CD14-positive monocyte (primary cell): ENCODE measurements at regions not wholly inside any gene's neighbourhood (a gene's known extent, or its start where the extent isn't known, plus 50 kb on each side); places are given as distances from the start of the nearest gene placed in this dataset.

Source experiments
- DNase-seq, 3 donors: peaks; one replicate each; pipeline ENCODE4 v3.0.0-alpha.2; 2011 to 2022
- H2AFZ ChIP-seq: 2 replicates; pipeline ENCODE4 v1.6.0; 2012; ENCODE audit warnings: mild to moderate bottlenecking, low read depth, low read length, inconsistent platforms; ENCODE audit not compliant: insufficient read depth, poor library complexity, severe bottlenecking
- H3K27ac ChIP-seq, 2 donors: 1 replicate in 1 of 2; 2 replicates in 1 of 2; pipeline ENCODE4 v1.5.1; 2012 to 2013; ENCODE audit warnings: low read length in 2 of 2, control low read depth in 1 of 2, inconsistent platforms in 1 of 2, low read depth in 1 of 2, mild to moderate bottlenecking in 1 of 2
- H3K27me3 ChIP-seq, 2 donors: one replicate each; pipeline versions ENCODE4 v1.6.0 to v1.6.1; 2011 to 2013; ENCODE audit warnings: low read length in 2 of 2; ENCODE audit not compliant: control insufficient read depth in 2 of 2, insufficient read depth in 2 of 2
- H3K36me3 ChIP-seq, 2 donors: replicated peaks in 1 of 2; 1 replicate in 1 of 2; 2 replicates in 1 of 2; pipeline versions ENCODE4 v1.5.1 to v1.6.1; 2012 to 2013; ENCODE audit warnings: low read length in 2 of 2, control low read depth in 1 of 2, inconsistent platforms in 1 of 2, mild to moderate bottlenecking in 1 of 2; ENCODE audit not compliant: insufficient read depth in 2 of 2, control insufficient read depth in 1 of 2
- H3K4me1 ChIP-seq, 2 donors: 1 replicate in 1 of 2; 2 replicates in 1 of 2; pipeline versions ENCODE4 v1.5.1 to v1.6.1; 2012 to 2013; ENCODE audit warnings: low read length in 2 of 2, control low read depth in 1 of 2, inconsistent platforms in 1 of 2, mild to moderate bottlenecking in 1 of 2, moderate library complexity in 1 of 2; ENCODE audit not compliant: insufficient read depth in 2 of 2, control insufficient read depth in 1 of 2
- H3K4me2 ChIP-seq: replicated peaks from 2 replicates; pipeline ENCODE3; 2012; ENCODE audit warnings: low read length, moderate library complexity, mild to moderate bottlenecking; ENCODE audit not compliant: poor library complexity, severe bottlenecking; ENCODE audit errors: extremely low read depth
- H3K4me3 ChIP-seq, 3 experiments: fragments of 200-600 bp in 1 of 3; sonication (generic) in 1 of 3; replicated peaks in 1 of 3; 1 replicate in 2 of 3; 2 replicates in 1 of 3; pipeline ENCODE4 v1.5.1; 2011 to 2013; ENCODE audit warnings: low read length in 3 of 3, mild to moderate bottlenecking in 3 of 3, control low read depth in 2 of 3, low read depth in 2 of 3, inconsistent platforms in 1 of 3, moderate library complexity in 1 of 3
- H3K79me2 ChIP-seq: 2 replicates; pipeline ENCODE4 v1.6.0; 2012; ENCODE audit warnings: mild to moderate bottlenecking, control low read depth, inconsistent platforms, low read length, moderate library complexity; ENCODE audit not compliant: insufficient read depth
- H3K9ac ChIP-seq: 2 replicates; pipeline ENCODE4 v1.6.0; 2017; ENCODE audit warnings: low read length, mild to moderate bottlenecking; ENCODE audit not compliant: insufficient read depth, poor library complexity, severe bottlenecking
- H3K9me3 ChIP-seq, 2 donors: replicated peaks in 1 of 2; 1 replicate in 1 of 2; 2 replicates in 1 of 2; pipeline versions ENCODE4 v1.5.1 to v1.6.1; 2012 to 2013; ENCODE audit warnings: low read length in 2 of 2, control low read depth in 1 of 2; ENCODE audit not compliant: control insufficient read depth in 1 of 2, insufficient read depth in 1 of 2
- H4K20me1 ChIP-seq: 2 replicates; pipeline ENCODE4 v1.6.0; 2012; ENCODE audit warnings: mild to moderate bottlenecking, low read length, control low read depth, moderate library complexity; ENCODE audit not compliant: insufficient read depth
- H3K27ac Mint-ChIP-seq, 7 donors: one replicate each; pipeline ENCODE4 v1.8.0; 2020; ENCODE audit warnings: mild to moderate bottlenecking in 7 of 7, mixed read lengths in 7 of 7, moderate library complexity in 6 of 7, inconsistent platforms in 2 of 7
- H3K27me3 Mint-ChIP-seq, 3 donors: one replicate each; pipeline ENCODE4 v1.8.0; 2021 to 2022; ENCODE audit warnings: low read depth in 3 of 3, mild to moderate bottlenecking in 3 of 3, mixed read lengths in 3 of 3, moderate library complexity in 3 of 3, inconsistent platforms in 1 of 3
- H3K36me3 Mint-ChIP-seq, 2 donors: one replicate each; pipeline ENCODE4 v1.8.0; 2020; ENCODE audit warnings: mixed read lengths in 2 of 2, inconsistent platforms in 1 of 2, mild to moderate bottlenecking in 1 of 2
- H3K4me1 Mint-ChIP-seq: one replicate; pipeline ENCODE4 v1.8.0; 2020; ENCODE audit warnings: mild to moderate bottlenecking, mixed read lengths
- H3K4me3 Mint-ChIP-seq, 2 donors: one replicate each; pipeline ENCODE4 v1.8.0; 2020; ENCODE audit warnings: mild to moderate bottlenecking in 2 of 2, mixed read lengths in 2 of 2, moderate library complexity in 1 of 2
- H3K9me3 Mint-ChIP-seq, 7 donors: one replicate each; pipeline ENCODE4 v1.8.0; 2020 to 2022; ENCODE audit warnings: mixed read lengths in 7 of 7, mild to moderate bottlenecking in 6 of 7, moderate library complexity in 6 of 7, inconsistent platforms in 2 of 7
- WGBS: methylation state at CpG from one replicate; pipeline ENCODE4 v1.1.5; 2013; ENCODE audit warnings: missing lambda C conversion rate; ENCODE audit not compliant: insufficient coverage; 5-methylcytosine and 5-hydroxymethylcytosine counted together
- intact Hi-C, 2 donors: fragments of 100-400 bp; cut with micrococcal nuclease; formaldehyde crosslinking; loops; one replicate each; pipeline versions ENCODE4 v1.15.0 to v1.15.1; 2023
- TF ChIP-seq, protein P1 (sequence below): fragments of 200-600 bp; IDR thresholded peaks from one replicate; pipeline ENCODE4 v1.8.0; 2022; ENCODE audit warnings: antibody characterized with exemption, mild to moderate bottlenecking

DNA sequence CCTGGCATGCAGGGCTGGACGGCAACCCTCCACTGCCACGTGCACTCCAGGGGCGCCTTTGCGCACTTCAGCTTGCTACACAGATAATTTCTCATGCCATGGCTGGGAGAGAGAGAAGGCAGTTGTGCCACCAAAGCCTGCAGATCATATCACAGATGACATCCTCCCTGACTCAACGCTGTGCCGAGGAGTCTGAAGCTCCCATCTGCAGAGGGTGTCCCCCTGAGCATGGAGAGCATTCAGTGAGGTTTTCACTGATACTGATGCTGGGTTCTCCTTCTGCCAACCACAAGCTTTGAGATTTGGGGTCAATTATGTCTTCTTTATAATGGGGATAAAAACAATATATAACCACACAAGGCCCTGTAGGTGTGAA, 607.4 kb upstream of the ADAMTS16 start:
- Histone ChIP-seq H3K27ac (no peak overlapping the region), H2AFZ (no peak overlapping the region), H3K79me2 (no peaks in the 10 kb centered on the region), H3K4me3 (no peak overlapping the region), H3K36me3 (no peaks in the 10 kb centered on the region), H3K4me2 (no peak overlapping the region), H3K27me3 (no peaks in the 10 kb centered on the region), H3K9me3 (peaks cover 7 to 17% of the 10 kb centered on the region in 2 donors), H3K4me1 (no peaks in the 10 kb centered on the region), H3K9ac (no peak overlapping the region), H4K20me1 (no peaks in the 10 kb centered on the region)
- peaks cover 0 to 2% (median 0%) of the 10 kb centered on the region in 3 donors for H3K27me3 Mint-ChIP-seq
- TF ChIP-seq, protein P1, sequence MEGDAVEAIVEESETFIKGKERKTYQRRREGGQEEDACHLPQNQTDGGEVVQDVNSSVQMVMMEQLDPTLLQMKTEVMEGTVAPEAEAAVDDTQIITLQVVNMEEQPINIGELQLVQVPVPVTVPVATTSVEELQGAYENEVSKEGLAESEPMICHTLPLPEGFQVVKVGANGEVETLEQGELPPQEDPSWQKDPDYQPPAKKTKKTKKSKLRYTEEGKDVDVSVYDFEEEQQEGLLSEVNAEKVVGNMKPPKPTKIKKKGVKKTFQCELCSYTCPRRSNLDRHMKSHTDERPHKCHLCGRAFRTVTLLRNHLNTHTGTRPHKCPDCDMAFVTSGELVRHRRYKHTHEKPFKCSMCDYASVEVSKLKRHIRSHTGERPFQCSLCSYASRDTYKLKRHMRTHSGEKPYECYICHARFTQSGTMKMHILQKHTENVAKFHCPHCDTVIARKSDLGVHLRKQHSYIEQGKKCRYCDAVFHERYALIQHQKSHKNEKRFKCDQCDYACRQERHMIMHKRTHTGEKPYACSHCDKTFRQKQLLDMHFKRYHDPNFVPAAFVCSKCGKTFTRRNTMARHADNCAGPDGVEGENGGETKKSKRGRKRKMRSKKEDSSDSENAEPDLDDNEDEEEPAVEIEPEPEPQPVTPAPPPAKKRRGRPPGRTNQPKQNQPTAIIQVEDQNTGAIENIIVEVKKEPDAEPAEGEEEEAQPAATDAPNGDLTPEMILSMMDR = no peak
- H3K4me3 Mint-ChIP-seq = no peak overlapping the region
- H3K36me3 Mint-ChIP-seq = no peaks in the 10 kb centered on the region
- no peak overlapping the region for H3K27ac Mint-ChIP-seq
- H3K9me3 Mint-ChIP-seq = peaks cover 0 to 18% (median 5%) of the 10 kb centered on the region in 7 donors
- DNase-seq = no peak
- H3K4me1 Mint-ChIP-seq = no peaks in the 10 kb centered on the region
- WGBS = no CpG with 5 or more reads among the region's 6 CpGs
- intact Hi-C loops = no loop called here

DNA sequence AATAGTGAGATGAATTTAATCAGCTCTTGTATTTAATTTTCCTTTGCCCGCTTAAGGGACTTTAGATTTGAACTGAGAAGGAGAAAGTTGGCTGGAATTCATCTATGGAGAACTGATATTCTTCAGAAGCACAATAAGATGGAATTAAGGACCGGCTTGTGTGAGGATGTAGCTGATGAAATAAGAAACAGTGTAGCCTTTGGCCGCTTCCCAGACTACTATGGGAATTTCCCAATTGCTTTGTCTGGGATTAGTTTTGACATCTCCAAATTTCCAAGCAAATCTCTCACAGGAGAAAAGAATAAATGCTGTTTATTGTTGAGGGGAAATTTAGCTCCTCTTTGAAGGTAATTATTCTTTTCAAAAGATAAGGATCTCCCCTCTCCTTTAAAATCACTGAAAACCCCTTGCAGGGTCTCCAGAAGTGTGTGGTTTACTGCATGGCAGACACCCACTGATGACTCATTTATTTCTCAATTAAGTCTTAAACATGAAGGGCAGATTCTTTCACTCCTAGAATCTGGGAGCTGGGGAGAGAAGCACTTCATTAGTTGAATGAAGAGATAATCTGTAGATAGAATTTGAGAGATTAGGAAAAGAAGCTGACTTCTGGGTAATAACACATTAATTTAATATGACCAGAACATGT, 606.5 kb upstream of the ADAMTS16 start:
- DNase-seq = no peak

More for the DNA sequence above, 606.5 kb upstream of the ADAMTS16 start:
- TF ChIP-seq, protein P1 = no peak
- Mint-ChIP-seq H3K4me3 (no peak overlapping the region), H3K27me3 (peaks cover 0 to 2% (median 0%) of the 10 kb centered on the region in 3 donors), H3K9me3 (peaks cover 0 to 19% (median 5%) of the 10 kb centered on the region in 7 donors), H3K4me1 (no peaks in the 10 kb centered on the region), H3K27ac (no peak overlapping the region), H3K36me3 (no peaks in the 10 kb centered on the region)
- Histone ChIP-seq H4K20me1 (no peaks in the 10 kb centered on the region), H3K79me2 (no peaks in the 10 kb centered on the region), H2AFZ (no peak overlapping the region), H3K27ac (no peak overlapping the region), H3K36me3 (no peaks in the 10 kb centered on the region), H3K27me3 (no peaks in the 10 kb centered on the region), H3K4me1 (no peaks in the 10 kb centered on the region), H3K4me3 (no peak overlapping the region), H3K4me2 (no peak overlapping the region), H3K9me3 (peaks cover 8 to 17% of the 10 kb centered on the region in 2 donors), H3K9ac (no peak overlapping the region)
- intact Hi-C loops = no loop called here
- 80% methylated on average over 1 of the region's 3 CpGs for WGBS
